AG04450 (cell line): ENCODE measurements at regions not wholly inside any gene's neighbourhood (a gene's known extent, or its start where the extent isn't known, plus 50 kb on each side); places are given as distances from the start of the nearest gene placed in this dataset.

ENCODE experiments used
- CTCF ChIA-PET: fragments of 300-600, 350-600 bp; formaldehyde crosslinking; extraction: SDS; loops from one replicate; lab custom pipeline; 2022; ENCODE audit warnings: antibody characterized with exemption, inconsistent platforms; lab: Charles Lee
- POLR2A ChIA-PET: fragments of 350-600 bp; formaldehyde crosslinking; extraction: SDS; loops from one replicate; lab custom pipeline; 2021; ENCODE audit warnings: antibody characterized with exemption, inconsistent platforms; lab: Yijun Ruan, JAX
- DNase-seq: peaks from one replicate; pipeline ENCODE4 v3.0.0-alpha.2; 2011; ENCODE audit warnings: low read depth, low spot score
- H3K27ac ChIP-seq: one replicate; pipeline ENCODE4 v1.5.1; 2012; ENCODE audit warnings: low read depth, low read length, control low read depth
- H3K27me3 ChIP-seq: one replicate; pipeline ENCODE4 v1.6.0; 2012; ENCODE audit warnings: low read length; ENCODE audit not compliant: control insufficient read depth, insufficient read depth
- H3K4me3 ChIP-seq: 2 replicates; pipeline ENCODE4 v1.5.1; 2011; ENCODE audit warnings: mild to moderate bottlenecking, low read depth, low read length, control low read depth
- H3K9me3 ChIP-seq: 2 replicates; pipeline ENCODE4 v1.5.1; 2012; ENCODE audit warnings: low read length; ENCODE audit not compliant: control insufficient read depth, insufficient read depth
- CTCF ChIP-seq: IDR thresholded peaks from 2 replicates; pipeline ENCODE4 v1.5.1; 2011; ENCODE audit warnings: low read depth, low read length, control low read depth, inconsistent platforms

GRCh38 chr4:12123707-12124106 lies 695.0 kb upstream of the HS3ST1 start:
- CTCF ChIA-PET = no interaction called here
- Histone ChIP-seq H3K9me3 (peaks cover 9% of the 10 kb centered on the region; the same call in 1 of the 2 replicates), H3K27me3 (no peaks in the 10 kb centered on the region), H3K27ac (no peak overlapping the region), H3K4me3 (no peak overlapping the region)
- TF ChIP-seq CTCF = no peak
- POLR2A ChIA-PET = no interaction called here
- no peak for DNase-seq

- no peak for TF ChIP-seq CTCF
- Histone ChIP-seq H3K27me3 (no peaks in the 10 kb centered on the region), H3K9me3 (peaks cover 4% of the 10 kb centered on the region; the same call in 1 of the 2 replicates), H3K4me3 (no peak overlapping the region), H3K27ac (no peak overlapping the region)
- POLR2A ChIA-PET = no interaction called here
- DNase-seq = no peak
- CTCF ChIA-PET = no interaction called here
These were observed 693.6 kb upstream of the HS3ST1 start for GRCh38 chr4:12122316-12122715.

- no peak for TF ChIP-seq CTCF
- Histone ChIP-seq H3K4me3 (no peak overlapping the region), H3K9me3 (peaks cover 10% of the 10 kb centered on the region; the same call in 1 of the 2 replicates), H3K27me3 (no peaks in the 10 kb centered on the region), H3K27ac (no peak overlapping the region)
- ChIA-PET POLR2A (no interaction called here), CTCF (no interaction called here)
- no peak for DNase-seq
These were observed 692.3 kb upstream of the HS3ST1 start for GRCh38 chr4:12120968-12121367.

- CTCF ChIA-PET = no interaction called here
- DNase-seq = no peak
- POLR2A ChIA-PET = no interaction called here
These were observed 690.0 kb upstream of the HS3ST1 start for GRCh38 chr4:12118651-12119213.

GRCh38 chr4:12116009-12116552 lies 687.4 kb upstream of the HS3ST1 start:
- ChIA-PET POLR2A (no interaction called here), CTCF (no interaction called here)
- Histone ChIP-seq H3K27me3 (no peaks in the 10 kb centered on the region), H3K27ac (no peak overlapping the region), H3K9me3 (peaks cover 14% of the 10 kb centered on the region), H3K4me3 (no peak overlapping the region)
- no peak for DNase-seq
- TF ChIP-seq CTCF = no peak

More at GRCh38 chr4:12118651-12119213, 690.0 kb upstream of the HS3ST1 start:
- Histone ChIP-seq H3K27me3 (no peaks in the 10 kb centered on the region), H3K4me3 (no peak overlapping the region), H3K27ac (no peak overlapping the region), H3K9me3 (peaks cover 17% of the 10 kb centered on the region)
- TF ChIP-seq CTCF = no peak
